AG09319 (cell line): ENCODE measurements at regions not wholly inside any gene's neighbourhood (a gene's known extent, or its start where the extent isn't known, plus 50 kb on each side); places are given as distances from the start of the nearest gene placed in this dataset.

Experiments
- DNase-seq: peaks from one replicate; pipeline ENCODE4 v3.0.0-alpha.2; 2010; ENCODE audit warnings: low read depth; ENCODE audit errors: extremely low read depth
- CTCF ChIP-seq: IDR thresholded peaks from 2 replicates; pipeline ENCODE4 v1.5.1; 2011; ENCODE audit warnings: low read depth, mild to moderate bottlenecking, inconsistent platforms, low read length, moderate library complexity

DNA sequence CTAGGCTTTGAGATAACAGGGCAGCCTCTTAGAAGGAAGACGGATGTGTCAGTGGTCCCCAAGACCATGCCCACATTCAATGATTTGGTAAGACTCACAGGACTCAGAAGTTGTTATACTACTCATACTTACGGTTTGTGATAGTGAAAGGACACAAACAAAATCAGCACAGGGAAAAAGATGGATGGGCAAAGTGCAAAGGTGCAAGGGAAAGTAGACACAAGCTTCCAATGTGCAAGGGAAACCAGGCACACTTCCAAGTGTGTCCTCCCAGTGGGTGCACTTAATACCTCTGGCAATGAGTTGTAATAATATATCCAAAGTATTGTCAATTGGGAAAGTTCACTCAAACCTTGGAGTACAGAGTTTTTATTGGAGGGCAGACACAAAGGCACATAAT, 53.8 kb upstream of the VCX start:
- no peak for TF ChIP-seq CTCF
- no peak for DNase-seq

DNA sequence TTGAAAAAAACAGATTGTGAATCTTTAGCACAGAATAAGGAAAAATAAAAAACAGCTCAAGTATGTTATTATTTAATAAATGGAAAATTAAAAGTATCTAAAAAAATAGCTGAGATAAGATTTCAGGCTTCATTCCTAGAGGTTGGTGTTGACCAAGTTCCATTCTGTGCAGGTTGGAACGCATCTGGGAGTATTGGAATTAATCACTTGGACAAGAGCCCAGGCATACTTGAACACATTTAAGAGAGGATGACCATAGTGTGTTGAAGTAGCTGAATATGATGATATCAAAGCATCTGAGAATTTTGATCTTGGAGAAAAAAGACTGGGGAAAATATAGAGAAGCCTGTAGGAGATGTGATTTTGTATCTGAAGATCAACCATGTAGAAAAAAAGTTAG, 54.6 kb upstream of the VCX start:
- DNase-seq = no peak
- no peak for TF ChIP-seq CTCF

- no peak for TF ChIP-seq CTCF
Measured at GRCh38 chrX:7787714-7788113, 55.3 kb upstream of the VCX start.

DNA sequence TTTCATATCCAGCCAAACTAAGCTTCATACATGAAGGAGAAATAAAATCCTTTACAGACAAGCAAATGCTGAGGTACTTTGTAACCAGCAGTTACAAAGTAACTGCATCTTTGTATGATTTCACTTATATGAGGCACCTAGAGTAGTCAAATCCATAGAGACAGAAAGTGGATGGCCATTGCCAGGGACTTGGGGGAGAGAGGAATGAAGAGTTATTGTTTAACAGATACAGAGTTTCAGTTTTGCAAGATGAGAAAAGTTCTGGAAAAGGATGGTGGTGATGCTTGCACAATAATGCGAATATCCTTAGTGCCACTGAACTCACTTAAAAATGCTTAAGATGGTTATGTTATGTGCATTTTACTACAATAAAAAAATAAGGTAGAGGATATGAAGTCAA, 58.4 kb upstream of the VCX start:
- TF ChIP-seq CTCF = no peak
- DNase-seq = no peak

More at GRCh38 chrX:7787714-7788113, 55.3 kb upstream of the VCX start:
- no peak for DNase-seq

- TF ChIP-seq CTCF = no peak
- no peak for DNase-seq
Measured at GRCh38 chrX:7779644-7780043, 63.3 kb upstream of the VCX start.

GRCh38 chrX:7775987-7776386, 67.0 kb upstream of the VCX start:
- no peak for TF ChIP-seq CTCF
- no peak for DNase-seq

GRCh38 chrX:7771788-7772438, 71.1 kb upstream of the VCX start:
- DNase-seq = no peak
- no peak for TF ChIP-seq CTCF
